GM12891 (cell line): ENCODE measurements at regions not wholly inside any gene's neighbourhood (a gene's known extent, or its start where the extent isn't known, plus 50 kb on each side); places are given as distances from the start of the nearest gene placed in this dataset.

Source experiments
- PAX5 ChIP-seq: IDR thresholded peaks from 2 replicates; pipeline ENCODE4 v1.6.1; 2011; ENCODE audit warnings: low read length, moderate library complexity, mild to moderate bottlenecking; ENCODE audit not compliant: insufficient read depth, severe bottlenecking
- POLR2A ChIP-seq: IDR thresholded peaks from 2 replicates; pipeline ENCODE4 v1.6.1; 2011; ENCODE audit warnings: low read depth, low read length, control low read depth
- POLR2AphosphoS5 ChIP-seq: IDR thresholded peaks from 2 replicates; pipeline ENCODE4 v1.6.1; 2011; ENCODE audit warnings: low read depth, low read length, control low read depth
- POU2F2 ChIP-seq: IDR thresholded peaks from 2 replicates; pipeline ENCODE4 v1.6.1; 2011; ENCODE audit warnings: low read depth, mild to moderate bottlenecking, control low read depth, low read length, moderate library complexity
- TAF1 ChIP-seq: IDR thresholded peaks from 2 replicates; pipeline ENCODE4 v1.6.1; 2011; ENCODE audit warnings: low read depth, low read length, control low read depth

DNA sequence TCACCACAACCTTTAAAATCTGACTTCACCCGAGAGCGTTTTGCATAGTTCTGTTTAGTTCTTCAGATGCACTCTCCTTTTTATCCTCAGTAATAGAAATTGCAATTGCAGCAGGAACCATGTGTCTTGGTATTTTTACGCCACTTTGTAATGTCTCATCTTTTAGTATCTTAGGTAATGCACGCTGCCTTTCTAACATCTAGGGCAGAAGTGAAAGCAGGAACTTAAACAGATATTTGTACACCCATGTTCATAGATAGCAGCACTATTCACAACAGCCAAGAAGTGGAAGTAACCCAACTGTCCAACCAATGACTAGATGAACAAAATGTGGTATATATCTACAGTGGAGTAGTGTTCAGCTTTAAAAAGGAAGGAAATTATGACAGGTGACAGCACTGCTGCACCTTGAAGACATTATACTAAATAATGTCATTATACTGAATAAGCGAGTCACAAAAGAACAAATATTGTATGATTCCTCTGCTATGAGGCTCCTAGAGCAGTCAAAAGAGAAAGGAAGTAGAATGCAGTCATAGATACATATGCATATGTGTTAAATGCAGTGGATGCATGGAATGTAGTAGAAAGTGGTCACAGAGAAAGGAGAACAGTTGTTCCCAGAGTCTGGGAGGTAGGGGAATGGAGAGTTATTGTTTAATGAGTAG, 105.9 kb upstream of the GJB6 start:
- no peak for TF ChIP-seq POU2F2
- no peak for TF ChIP-seq POLR2A
- TF ChIP-seq POLR2AphosphoS5, result no peak
- TF ChIP-seq TAF1, result no peak
- TF ChIP-seq PAX5, result no peak
